H1 (cell line): ENCODE measurements at regions not wholly inside any gene's neighbourhood (a gene's known extent, or its start where the extent isn't known, plus 50 kb on each side); places are given as distances from the start of the nearest gene placed in this dataset.

Experiments
- CTCF ChIA-PET: fragments of 300-600 bp; sonication (Branson Sonifier 250); formaldehyde crosslinking; loops from one replicate; lab custom pipeline; 2021; ENCODE audit not compliant: partially characterized antibody; lab: Charles Lee
- POLR2A ChIA-PET: fragments of 300-600 bp; sonication (Branson Sonifier 250); formaldehyde crosslinking; loops from one replicate; lab custom pipeline; 2021; ENCODE audit warnings: inconsistent platforms; ENCODE audit not compliant: partially characterized antibody; lab: Charles Lee
- DNase-seq, 2 experiments: peaks; one replicate each; pipeline versions ENCODE4 v3.0.0 to v3.0.0-alpha.2; 2010 to 2022; ENCODE audit warnings: low spot score in 2 of 2, low read depth in 1 of 2, mixed read lengths in 1 of 2
- FAIRE-seq: peaks from 2 replicates; lab custom pipeline; 2011; peaks lifted over from hg19 to GRCh38; lab: Jason Lieb, UNC
- H2AFZ ChIP-seq: 2 replicates; pipeline ENCODE4 v1.8.1; 2012; ENCODE audit warnings: low read length, inconsistent platforms
- H2AK5ac ChIP-seq: 2 replicates; pipeline ENCODE4 v1.6.1; 2013; ENCODE audit warnings: low read depth, low read length
- H2BK120ac ChIP-seq: replicated peaks from 2 replicates; pipeline ENCODE3; 2013; ENCODE audit warnings: low read depth, low read length, inconsistent platforms
- H2BK12ac ChIP-seq: 2 replicates; pipeline ENCODE4 v1.6.1; 2013; ENCODE audit warnings: low read depth, low read length
- H2BK15ac ChIP-seq: 2 replicates; pipeline ENCODE4 v1.6.1; 2013; ENCODE audit warnings: low read length
- H2BK20ac ChIP-seq: 2 replicates; pipeline ENCODE4 v1.6.1; 2013; ENCODE audit warnings: low read length
- H2BK5ac ChIP-seq: 2 replicates; pipeline ENCODE4 v1.6.1; 2013; ENCODE audit warnings: low read depth, low read length
- H3K14ac ChIP-seq: 2 replicates; pipeline ENCODE4 v1.6.1; 2013; ENCODE audit warnings: inconsistent platforms; ENCODE audit not compliant: insufficient read length
- H3K18ac ChIP-seq: 2 replicates; pipeline ENCODE4 v1.6.1; 2013; ENCODE audit warnings: low read length; ENCODE audit errors: extremely low read depth
- H3K23ac ChIP-seq: 2 replicates; pipeline ENCODE4 v1.6.1; 2013; ENCODE audit warnings: inconsistent platforms; ENCODE audit not compliant: insufficient read length
- H3K23me2 ChIP-seq: 2 replicates; pipeline ENCODE4 v1.6.1; 2013; ENCODE audit warnings: low read depth, low read length
- H3K27ac ChIP-seq: 2 replicates; pipeline ENCODE4 v1.6.1; 2011; ENCODE audit warnings: low read depth, low read length, inconsistent platforms
- H3K27me3 ChIP-seq, 4 experiments: replicated peaks in 1 of 4; 1 replicate in 1 of 4; 2 replicates in 3 of 4; pipeline versions ENCODE4 v1.6.1 to v1.8.1; 2011 to 2013; ENCODE audit warnings: low read length in 3 of 4, mild to moderate bottlenecking in 3 of 4, inconsistent platforms in 2 of 4, mixed read lengths in 2 of 4, moderate library complexity in 1 of 4; ENCODE audit not compliant: control insufficient read depth in 3 of 4, insufficient read depth in 3 of 4; ENCODE audit errors: extremely low read depth in 1 of 4
- H3K36me3 ChIP-seq, 4 experiments: 2 replicates each; pipeline versions ENCODE4 v1.6.1 to v1.8.1; 2011 to 2013; ENCODE audit warnings: mild to moderate bottlenecking in 4 of 4, low read length in 3 of 4, moderate library complexity in 2 of 4, control low read depth in 1 of 4, inconsistent platforms in 1 of 4; ENCODE audit not compliant: insufficient read depth in 4 of 4, control insufficient read depth in 2 of 4
- H3K4ac ChIP-seq: replicated peaks from 2 replicates; pipeline ENCODE3; 2013; ENCODE audit warnings: low read length, low read depth, mixed read lengths, inconsistent platforms; ENCODE audit not compliant: insufficient read length
- H3K4me1 ChIP-seq, 4 experiments: replicated peaks in 1 of 4; 1 replicate in 1 of 4; 2 replicates in 3 of 4; pipeline versions ENCODE4 v1.6.1 to v1.8.1; 2011 to 2013; ENCODE audit warnings: low read length in 3 of 4, inconsistent platforms in 2 of 4, mixed read lengths in 1 of 4; ENCODE audit not compliant: insufficient read depth in 4 of 4, control insufficient read depth in 3 of 4
- H3K4me2 ChIP-seq, 2 experiments: 2 replicates each; pipeline versions ENCODE4 v1.6.1 to v1.8.1; 2011 to 2013; ENCODE audit warnings: low read depth in 2 of 2, low read length in 2 of 2, control low read depth in 1 of 2, inconsistent platforms in 1 of 2, mild to moderate bottlenecking in 1 of 2; ENCODE audit not compliant: insufficient read depth in 1 of 2
- H3K4me3 ChIP-seq, 4 experiments: fragments of 200-600, 300-600 bp in 1 of 4; sonication (generic), shearing (Covaris generic), sonication (Bioruptor Twin) in 1 of 4; 2 replicates each; pipeline versions ENCODE4 v1.5.1 to v1.8.1; 2011 to 2016; ENCODE audit warnings: low read length in 4 of 4, low read depth in 3 of 4, control low read depth in 2 of 4, inconsistent platforms in 2 of 4, mild to moderate bottlenecking in 2 of 4, mixed read lengths in 1 of 4, moderate library complexity in 1 of 4; ENCODE audit not compliant: insufficient read depth in 2 of 4; ENCODE audit errors: extremely low read depth in 1 of 4
- H3K56ac ChIP-seq: replicated peaks from 2 replicates; pipeline ENCODE3; 2013; ENCODE audit warnings: low read depth, mild to moderate bottlenecking, mixed read lengths, low read length, inconsistent platforms; ENCODE audit not compliant: insufficient read length
- H3K79me1 ChIP-seq: 2 replicates; pipeline ENCODE4 v1.6.1; 2013; ENCODE audit warnings: low read depth, low read length, control low read depth
- H3K79me2 ChIP-seq, 2 experiments: 2 replicates each; pipeline versions ENCODE4 v1.6.1 to v1.8.1; 2012 to 2013; ENCODE audit warnings: low read length in 2 of 2, mild to moderate bottlenecking in 2 of 2, inconsistent platforms in 1 of 2; ENCODE audit not compliant: insufficient read depth in 2 of 2, control insufficient read depth in 1 of 2
- H3K9ac ChIP-seq, 4 experiments: replicated peaks in 1 of 4; 1 replicate in 1 of 4; 2 replicates in 3 of 4; pipeline versions ENCODE4 v1.6.1 to v1.8.1; 2011 to 2013; ENCODE audit warnings: low read depth in 3 of 4, low read length in 3 of 4, control low read depth in 2 of 4, mild to moderate bottlenecking in 2 of 4, moderate library complexity in 2 of 4, inconsistent platforms in 1 of 4; ENCODE audit errors: extremely low read depth in 1 of 4
- H3K9me3 ChIP-seq, 2 experiments: 2 replicates each; pipeline versions ENCODE4 v1.6.1 to v1.8.1; 2012 to 2013; ENCODE audit warnings: mild to moderate bottlenecking in 2 of 2, moderate library complexity in 2 of 2, control low read depth in 1 of 2, inconsistent platforms in 1 of 2, low read depth in 1 of 2, low read length in 1 of 2, mixed read lengths in 1 of 2; ENCODE audit not compliant: insufficient read depth in 2 of 2
- H4K20me1 ChIP-seq, 2 experiments: replicated peaks in 1 of 2; 2 replicates each; pipeline versions ENCODE3 to v1.8.1; 2011 to 2013; ENCODE audit warnings: inconsistent platforms in 2 of 2, low read length in 2 of 2, mild to moderate bottlenecking in 1 of 2; ENCODE audit not compliant: insufficient read depth in 2 of 2, control insufficient read depth in 1 of 2
- H4K5ac ChIP-seq: 2 replicates; pipeline ENCODE4 v1.6.1; 2013; ENCODE audit warnings: low read length, low read depth, mixed read lengths, inconsistent platforms; ENCODE audit not compliant: insufficient read length
- H4K8ac ChIP-seq: 2 replicates; pipeline ENCODE4 v1.8.0; 2013; ENCODE audit warnings: mild to moderate bottlenecking, moderate library complexity, low read length, inconsistent platforms; ENCODE audit not compliant: insufficient read depth; ENCODE audit errors: extremely low read depth
- H4K91ac ChIP-seq: replicated peaks from 2 replicates; pipeline ENCODE3; 2013; ENCODE audit warnings: low read length, mixed read lengths, inconsistent platforms; ENCODE audit not compliant: insufficient read length
- CTBP2 ChIP-seq: IDR thresholded peaks from 2 replicates; pipeline ENCODE4 v1.7.0; 2011; ENCODE audit warnings: borderline replicate concordance, mild to moderate bottlenecking, moderate library complexity, mixed read lengths, low read length; ENCODE audit not compliant: insufficient read depth, insufficient read length
- KDM4A ChIP-seq: IDR thresholded peaks from one replicate; pipeline ENCODE4 v1.7.1; 2012; ENCODE audit warnings: low read depth, mild to moderate bottlenecking, moderate library complexity, low read length, inconsistent platforms; ENCODE audit not compliant: severe bottlenecking
- NRF1 ChIP-seq: IDR thresholded peaks from 2 replicates; pipeline ENCODE4 v1.6.1; 2011; ENCODE audit warnings: mild to moderate bottlenecking, low read depth, low read length, improper control_type of control experiment
- PHF8 ChIP-seq: fragments of 200-600 bp; sonication (generic); conservative IDR thresholded peaks from 2 replicates; pipeline ENCODE4 v1.7.1; 2012; ENCODE audit warnings: low read depth, mild to moderate bottlenecking, inconsistent platforms, low read length, moderate library complexity
- POU5F1 ChIP-seq: IDR thresholded peaks from 2 replicates; pipeline ENCODE4 v1.6.1; 2011; ENCODE audit warnings: low read depth, mild to moderate bottlenecking, low read length, moderate library complexity
- RAD21 ChIP-seq, 2 experiments: IDR thresholded peaks in 1 of 2; conservative IDR thresholded peaks in 1 of 2; 2 replicates each; pipeline ENCODE4 v1.6.1; 2011; ENCODE audit warnings: low read depth in 2 of 2, low read length in 2 of 2, improper control_type of control experiment in 1 of 2, inconsistent platforms in 1 of 2, mild to moderate bottlenecking in 1 of 2, moderate library complexity in 1 of 2
- SAP30 ChIP-seq: fragments of 300-600 bp; sonication (generic); IDR thresholded peaks from 2 replicates; pipeline ENCODE4 v1.7.1; 2012; ENCODE audit warnings: low read length, moderate library complexity, mild to moderate bottlenecking, inconsistent platforms; ENCODE audit not compliant: insufficient read depth, insufficient replicate concordance
- SRF ChIP-seq: IDR thresholded peaks from 2 replicates; pipeline ENCODE4 v1.6.1; 2011; ENCODE audit warnings: mild to moderate bottlenecking, low read depth, low read length, moderate library complexity
- TBP ChIP-seq: IDR thresholded peaks from 2 replicates; pipeline ENCODE4 v1.6.1; 2011; ENCODE audit warnings: low read depth, low read length, improper control_type of control experiment
- YY1 ChIP-seq: IDR thresholded peaks from 2 replicates; pipeline ENCODE4 v1.6.1; 2011; ENCODE audit warnings: low read depth, mild to moderate bottlenecking, low read length
- WGBS, 2 experiments: shearing (Covaris generic) in 1 of 2; methylation state at CpG; one replicate each; pipeline versions ENCODE4 v1.1.6 to v1.1.7; 2013 to 2015; ENCODE audit warnings: low lambda C conversion rate in 2 of 2, mixed read lengths in 2 of 2, inconsistent platforms in 1 of 2, low coverage in 1 of 2, missing lambda C conversion rate in 1 of 2; ENCODE audit not compliant: insufficient replicate concordance in 2 of 2, insufficient coverage in 1 of 2, insufficient read length in 1 of 2; ENCODE audit errors: extremely low coverage in 1 of 2, missing lambda C conversion rate in 1 of 2; 5-methylcytosine and 5-hydroxymethylcytosine counted together

DNA sequence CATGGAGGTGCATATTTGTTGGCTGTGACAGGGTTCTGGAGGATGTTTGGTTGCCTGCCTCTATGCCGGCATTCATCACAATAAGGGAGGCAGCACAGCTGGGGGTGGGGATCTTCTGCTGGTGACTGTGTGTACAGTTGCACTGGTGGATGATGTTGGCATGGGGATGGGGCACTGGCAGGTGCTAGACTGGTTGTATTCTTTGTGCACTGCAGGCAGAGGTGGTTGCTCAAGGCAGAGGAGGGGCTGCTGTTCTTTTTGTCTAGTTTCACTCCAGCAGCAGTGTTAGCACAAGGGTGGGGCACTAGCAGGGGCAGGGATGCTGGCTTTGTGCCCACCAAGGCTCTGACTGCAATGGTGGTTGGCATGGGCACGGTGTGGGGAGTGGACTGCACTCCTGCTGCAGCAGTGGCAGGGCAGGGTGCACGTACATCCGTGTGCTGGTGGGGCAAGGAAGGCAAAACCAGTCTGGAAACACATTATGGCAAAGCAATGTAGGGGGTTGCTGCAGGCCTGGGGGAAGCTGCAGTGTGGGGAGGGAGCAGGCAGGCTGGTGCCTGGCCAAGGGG is 69.3 kb downstream of the ISOC1 start:
- no peaks in the 10 kb centered on the region for H3K79me1 ChIP-seq
- H3K79me2 ChIP-seq, result no peaks in the 10 kb centered on the region
- H2BK120ac ChIP-seq, result no peak overlapping the region
- H4K8ac ChIP-seq, result no peak overlapping the region
- 0 out of 4 replicates have a peak, but pooled peaks cover 0 to 2% of the 10 kb centered on the region in 2 experiments for H3K9me3 ChIP-seq
- H3K27ac ChIP-seq, result no peak overlapping the region
- H2AFZ ChIP-seq, result no peak overlapping the region
- no peaks in the 10 kb centered on the region for H3K23me2 ChIP-seq
- no peak overlapping the region for H2BK15ac ChIP-seq
- H3K14ac ChIP-seq, result no peak overlapping the region
- DNase-seq, result no peak
- no peaks in the 10 kb centered on the region for H3K27me3 ChIP-seq
- ChIA-PET POLR2A (no interaction called here), CTCF (no interaction called here)
- no peak overlapping the region for H3K4me2 ChIP-seq
- FAIRE-seq, result no peak
- no peak overlapping the region for H4K91ac ChIP-seq
- H3K4me3 ChIP-seq, result no peak overlapping the region
- no peak overlapping the region for H2BK20ac ChIP-seq
- H3K56ac ChIP-seq, result peak overlapping the region; percentile 1
- no peaks in the 10 kb centered on the region for H4K20me1 ChIP-seq
- H3K23ac ChIP-seq, result no peak overlapping the region
- H3K36me3 ChIP-seq, result no peaks in the 10 kb centered on the region
- no peak overlapping the region for H2BK5ac ChIP-seq
- H2AK5ac ChIP-seq, result no peak overlapping the region
- no peak overlapping the region for H4K5ac ChIP-seq
- no peak overlapping the region for H3K18ac ChIP-seq
- no peak overlapping the region for H2BK12ac ChIP-seq
- no peak overlapping the region for H3K4ac ChIP-seq
- WGBS, 2 experiments, result 84% methylated on average over 4 of the region's 4 CpGs; no CpG with 5 or more reads in 1 of the 2 experiments
- no peaks in the 10 kb centered on the region for H3K4me1 ChIP-seq
- H3K9ac ChIP-seq, result no peak overlapping the region
- TF ChIP-seq SRF, result no peak
- TF ChIP-seq SAP30, result no peak
- TF ChIP-seq YY1, result no peak
- no peak for TF ChIP-seq PHF8
- no peak for TF ChIP-seq NRF1
- TF ChIP-seq TBP, result no peak
- no peak for TF ChIP-seq KDM4A
- TF ChIP-seq RAD21 (IDR thresholded peaks at IDR 0.05 in 1 of 2, conservative IDR thresholded peaks at IDR 0.05 in 1 of 2; ENCODE audit: low read depth in 2 of 2, low read length in 2 of 2), result no peak
- no peak for TF ChIP-seq POU5F1
- no peak for TF ChIP-seq CTBP2
